ENCODE measurements at regions not wholly inside any gene's neighbourhood (a gene's known extent, or its start where the extent isn't known, plus 50 kb on each side); places are given as distances from the start of the nearest gene placed in this dataset.

DNA sequence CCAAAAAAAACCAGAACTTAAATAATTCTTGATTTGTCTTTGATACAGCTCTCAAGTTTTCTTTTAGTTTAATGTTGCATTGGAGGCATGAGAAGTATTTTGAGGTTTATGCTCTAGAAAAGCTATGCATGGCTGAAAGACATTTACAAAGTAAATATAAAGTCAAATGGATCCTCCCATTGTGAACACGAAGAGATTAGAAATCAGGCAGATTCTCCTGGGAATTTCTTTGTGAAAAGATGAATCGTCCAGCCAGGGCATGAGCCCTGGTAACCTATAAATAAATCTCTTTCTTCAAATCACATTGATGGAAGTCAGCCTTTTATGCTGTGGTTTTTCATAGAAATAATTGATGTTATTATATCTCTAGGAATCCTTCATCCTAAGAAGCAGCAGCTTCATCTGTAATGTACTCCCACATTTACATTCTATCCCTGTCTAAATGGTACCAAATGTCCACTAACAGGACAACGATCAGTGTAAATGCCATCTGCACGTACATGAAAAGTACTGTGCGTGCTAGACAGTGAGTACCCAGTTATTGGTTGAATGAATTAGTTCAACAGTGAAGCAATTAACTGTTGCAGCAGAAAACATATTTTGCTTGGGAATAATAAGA is 143.6 kb downstream of the ALDH8A1 start:
- TF ChIP-seq, protein P1, sequence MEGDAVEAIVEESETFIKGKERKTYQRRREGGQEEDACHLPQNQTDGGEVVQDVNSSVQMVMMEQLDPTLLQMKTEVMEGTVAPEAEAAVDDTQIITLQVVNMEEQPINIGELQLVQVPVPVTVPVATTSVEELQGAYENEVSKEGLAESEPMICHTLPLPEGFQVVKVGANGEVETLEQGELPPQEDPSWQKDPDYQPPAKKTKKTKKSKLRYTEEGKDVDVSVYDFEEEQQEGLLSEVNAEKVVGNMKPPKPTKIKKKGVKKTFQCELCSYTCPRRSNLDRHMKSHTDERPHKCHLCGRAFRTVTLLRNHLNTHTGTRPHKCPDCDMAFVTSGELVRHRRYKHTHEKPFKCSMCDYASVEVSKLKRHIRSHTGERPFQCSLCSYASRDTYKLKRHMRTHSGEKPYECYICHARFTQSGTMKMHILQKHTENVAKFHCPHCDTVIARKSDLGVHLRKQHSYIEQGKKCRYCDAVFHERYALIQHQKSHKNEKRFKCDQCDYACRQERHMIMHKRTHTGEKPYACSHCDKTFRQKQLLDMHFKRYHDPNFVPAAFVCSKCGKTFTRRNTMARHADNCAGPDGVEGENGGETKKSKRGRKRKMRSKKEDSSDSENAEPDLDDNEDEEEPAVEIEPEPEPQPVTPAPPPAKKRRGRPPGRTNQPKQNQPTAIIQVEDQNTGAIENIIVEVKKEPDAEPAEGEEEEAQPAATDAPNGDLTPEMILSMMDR (IDR thresholded peaks at IDR 0.05): no peak
- TF ChIP-seq POLR2A (IDR thresholded peaks at IDR 0.05): no peak
